ENCODE measurements at regions not wholly inside any gene's neighbourhood (a gene's known extent, or its start where the extent isn't known, plus 50 kb on each side); places are given as distances from the start of the nearest gene placed in this dataset.
"Not testable (repeated sequence)": the region's sequence is repeated elsewhere in the genome, so short reads cannot be mapped to it uniquely, and the experiment has no call there.

GRCh38 chr5:105868038-105868780 is 1802.5 kb downstream of the EFNA5 start:
- no peak overlapping the region for H3K27ac ChIP-seq
- no peak overlapping the region for H3K4me3 ChIP-seq
- TF ChIP-seq CTCF (IDR thresholded peaks at IDR 0.05), result no peak
- no peaks in the 10 kb centered on the region for H3K4me1 ChIP-seq
- peaks cover 0 to 26% of the 10 kb centered on the region in 2 donors for H3K9me3 ChIP-seq
- H3K36me3 ChIP-seq, result no peaks in the 10 kb centered on the region
- intact Hi-C loops (cut with DNase I), result no loop called here
- DNase-seq (ENCODE audit: low spot score in 2 of 2), result no peak
- no peaks in the 10 kb centered on the region for H3K27me3 ChIP-seq

- Histone ChIP-seq H3K4me1 (no peaks in the 10 kb centered on the region), H3K4me3 (no peak overlapping the region), H3K36me3 (no peaks in the 10 kb centered on the region), H3K27ac (no peak overlapping the region), H3K9me3 (peaks cover 0 to 26% of the 10 kb centered on the region in 2 donors), H3K27me3 (no peaks in the 10 kb centered on the region)
- no peak for TF ChIP-seq CTCF (IDR thresholded peaks at IDR 0.05)
- intact Hi-C loops (cut with DNase I), result no loop called here
- no peak for DNase-seq (ENCODE audit: low spot score in 2 of 2)
These were observed 1804.9 kb downstream of the EFNA5 start for GRCh38 chr5:105865834-105866233.

DNA sequence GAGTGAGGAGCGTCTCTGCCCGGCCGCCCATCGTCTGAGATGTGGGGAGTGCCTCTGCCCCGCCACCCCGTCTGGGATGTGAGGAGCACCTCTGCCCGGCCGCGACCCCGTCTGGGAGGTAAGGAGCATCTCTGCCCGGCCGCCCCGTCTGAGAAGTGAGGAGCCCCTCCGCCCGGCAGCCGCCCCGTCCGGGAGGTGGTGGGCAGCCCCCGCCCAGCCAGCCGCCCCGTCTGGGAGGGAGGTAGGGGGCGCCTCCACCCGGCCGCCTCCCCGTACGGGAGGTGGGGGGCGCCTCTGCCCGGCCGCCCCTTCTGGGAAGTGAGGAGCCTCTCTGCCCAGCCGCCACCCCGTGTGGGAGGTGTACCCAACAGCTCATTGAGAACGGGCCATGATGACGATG is 1811.4 kb downstream of the EFNA5 start:
- DNase-seq (ENCODE audit: low spot score in 2 of 2); H3K36me3 ChIP-seq; H3K27ac ChIP-seq; intact Hi-C loops (cut with DNase I); H3K27me3 ChIP-seq; H3K4me1 ChIP-seq; H3K9me3 ChIP-seq; H3K4me3 ChIP-seq: not testable (repeated sequence)

GRCh38 chr5:105849701-105850100 is 1821.0 kb downstream of the EFNA5 start:
- H3K27me3 ChIP-seq, result no peaks in the 10 kb centered on the region
- no peak overlapping the region for H3K27ac ChIP-seq
- H3K36me3 ChIP-seq, result no peaks in the 10 kb centered on the region
- no peak for TF ChIP-seq CTCF (IDR thresholded peaks at IDR 0.05)
- H3K4me3 ChIP-seq, result no peak overlapping the region
- H3K9me3 ChIP-seq, result no peaks in the 10 kb centered on the region
- DNase-seq (ENCODE audit: low spot score in 2 of 2), result no peak
- intact Hi-C loops (cut with DNase I), result no loop called here
- H3K4me1 ChIP-seq, result peaks cover 0 to 4% of the 10 kb centered on the region in 2 donors

DNA sequence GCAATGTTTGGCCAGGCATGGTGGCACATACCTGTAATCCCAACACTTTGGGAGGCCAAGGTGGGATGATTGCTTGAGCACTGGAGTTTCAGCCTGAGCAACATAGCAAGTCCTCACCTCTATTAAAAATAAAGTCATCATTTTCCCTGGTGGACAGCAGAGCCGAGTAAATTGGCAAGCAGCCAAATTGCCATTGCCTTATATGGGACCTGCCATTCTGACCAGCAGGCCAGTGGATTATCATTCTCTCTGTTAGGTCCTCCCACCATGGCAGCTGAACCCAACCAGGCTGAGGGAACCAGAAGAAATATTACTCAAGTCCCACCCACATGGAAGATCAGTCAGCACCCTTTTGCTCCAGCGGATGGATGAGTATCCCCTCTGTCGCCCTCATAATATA is 1829.9 kb downstream of the EFNA5 start:
- no peaks in the 10 kb centered on the region for H3K27me3 ChIP-seq
- DNase-seq (ENCODE audit: low spot score in 2 of 2), result no peak
- no peaks in the 10 kb centered on the region for H3K36me3 ChIP-seq
- no peaks in the 10 kb centered on the region for H3K4me1 ChIP-seq
- TF ChIP-seq CTCF (IDR thresholded peaks at IDR 0.05), result no peak
- H3K4me3 ChIP-seq, result no peak overlapping the region
- no peak overlapping the region for H3K27ac ChIP-seq
- H3K9me3 ChIP-seq, result no peaks in the 10 kb centered on the region
- intact Hi-C loops (cut with DNase I), result no loop called here

DNA sequence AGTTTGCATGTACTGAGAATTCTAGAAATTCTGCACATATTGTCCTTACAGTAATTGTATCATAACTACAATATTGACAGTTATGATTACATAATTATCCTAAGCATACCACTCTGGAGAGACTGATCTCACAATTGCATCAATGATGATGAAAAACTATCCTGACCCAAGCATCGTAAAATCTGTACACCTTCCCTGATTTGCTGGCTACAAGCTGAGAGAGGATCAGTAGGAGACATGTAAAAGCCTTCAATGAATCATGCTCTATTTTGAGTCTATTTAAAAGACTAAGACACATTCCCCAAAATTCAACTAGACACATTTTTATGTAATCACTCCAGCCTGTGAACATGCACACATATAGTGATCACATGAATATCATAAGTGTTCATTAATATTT is 1833.8 kb downstream of the EFNA5 start:
- DNase-seq (ENCODE audit: low spot score in 2 of 2), result no peak
- Histone ChIP-seq H3K27ac (no peak overlapping the region), H3K4me3 (no peak overlapping the region), H3K36me3 (no peaks in the 10 kb centered on the region), H3K27me3 (no peaks in the 10 kb centered on the region), H3K9me3 (no peaks in the 10 kb centered on the region), H3K4me1 (no peaks in the 10 kb centered on the region)
- intact Hi-C loops (cut with DNase I), result no loop called here
- no peak for TF ChIP-seq CTCF (IDR thresholded peaks at IDR 0.05)

All from ascending aorta (tissue), 2 donors.